AG20443 (cell line): ENCODE measurements at regions not wholly inside any gene's neighbourhood (a gene's known extent, or its start where the extent isn't known, plus 50 kb on each side); places are given as distances from the start of the nearest gene placed in this dataset.

Experiments
- DNase-seq: peaks from one replicate; pipeline ENCODE4 v3.0.0; 2012; ENCODE audit warnings: low spot score, mixed read lengths

GRCh38 chr6:22808466-22808865 lies 239.1 kb downstream of the HDGFL1 start:
- no peak for DNase-seq

GRCh38 chr6:22809370-22809769 lies 240.0 kb downstream of the HDGFL1 start:
- no peak for DNase-seq

GRCh38 chr6:22819209-22819608 lies 249.8 kb downstream of the HDGFL1 start:
- DNase-seq = no peak

- peak; percentile 44 for DNase-seq
Observed at GRCh38 chr6:22821664-22822320, 252.4 kb downstream of the HDGFL1 start.

- no peak for DNase-seq
Observed at GRCh38 chr6:22825210-22825609, 255.8 kb downstream of the HDGFL1 start.

GRCh38 chr6:22826961-22827360 lies 257.6 kb downstream of the HDGFL1 start:
- no peak for DNase-seq

GRCh38 chr6:22827760-22828159 lies 258.4 kb downstream of the HDGFL1 start:
- DNase-seq = no peak

GRCh38 chr6:22828179-22829062 lies 259.1 kb downstream of the HDGFL1 start:
- peak; percentile 77 for DNase-seq

GRCh38 chr6:22829070-22829469 lies 259.7 kb downstream of the HDGFL1 start:
- no peak for DNase-seq

- DNase-seq = no peak
Observed at GRCh38 chr6:22830463-22830862, 261.1 kb downstream of the HDGFL1 start.

- no peak for DNase-seq
Observed at GRCh38 chr6:22833191-22833590, 263.8 kb downstream of the HDGFL1 start.

GRCh38 chr6:22838345-22838744 lies 269.0 kb downstream of the HDGFL1 start:
- DNase-seq = no peak

GRCh38 chr6:22845467-22845866 lies 276.1 kb downstream of the HDGFL1 start:
- DNase-seq = no peak

- DNase-seq = no peak
Observed at GRCh38 chr6:22848121-22848520, 278.8 kb downstream of the HDGFL1 start.

GRCh38 chr6:22849921-22850320 lies 280.6 kb downstream of the HDGFL1 start:
- no peak for DNase-seq

GRCh38 chr6:22852101-22852500 lies 282.7 kb downstream of the HDGFL1 start:
- no peak for DNase-seq

GRCh38 chr6:22873513-22874136 lies 304.3 kb downstream of the HDGFL1 start:
- DNase-seq = no peak

GRCh38 chr6:22875845-22876244 lies 306.5 kb downstream of the HDGFL1 start:
- DNase-seq = no peak

GRCh38 chr6:22878324-22878701 lies 308.9 kb downstream of the HDGFL1 start:
- no peak for DNase-seq

- no peak for DNase-seq
Observed at GRCh38 chr6:22878706-22879105, 309.3 kb downstream of the HDGFL1 start.

- peak; percentile 67 for DNase-seq
Observed at GRCh38 chr6:22880686-22881433, 311.5 kb downstream of the HDGFL1 start.

GRCh38 chr6:22882581-22882980 lies 313.2 kb downstream of the HDGFL1 start:
- no peak for DNase-seq
